OCI-LY1 (cell line): ENCODE measurements at regions not wholly inside any gene's neighbourhood (a gene's known extent, or its start where the extent isn't known, plus 50 kb on each side); places are given as distances from the start of the nearest gene placed in this dataset.

Source experiments
- H2AFZ ChIP-seq: fragments of 200-600 bp; sonication (generic), shearing (Covaris generic); 2 replicates; pipeline ENCODE4 v1.6.0; 2014; ENCODE audit warnings: antibody characterized with exemption, mild to moderate bottlenecking, low read length
- H3F3A ChIP-seq: fragments of 200-600 bp; sonication (generic), shearing (Covaris generic); 2 replicates; pipeline ENCODE4 v1.6.0; 2014; ENCODE audit warnings: mild to moderate bottlenecking, antibody characterized with exemption, low read length, moderate library complexity; ENCODE audit not compliant: insufficient read depth
- H3K27ac ChIP-seq: fragments of 200-600 bp; sonication (generic); 2 replicates; pipeline ENCODE4 v1.5.1; 2014; ENCODE audit warnings: low read length, mixed run types, mild to moderate bottlenecking, low read depth; ENCODE audit not compliant: poor library complexity, severe bottlenecking
- H3K27me3 ChIP-seq: fragments of 200-600 bp; sonication (generic); 2 replicates; pipeline ENCODE4 v1.6.0; 2014; ENCODE audit warnings: antibody characterized with exemption, mild to moderate bottlenecking, low read length, moderate library complexity; ENCODE audit not compliant: insufficient read depth
- H3K36me3 ChIP-seq: fragments of 200-600 bp; sonication (generic); 2 replicates; pipeline ENCODE4 v1.6.1; 2014; ENCODE audit warnings: mild to moderate bottlenecking, antibody characterized with exemption, low read length, moderate library complexity, mixed read lengths; ENCODE audit not compliant: insufficient read depth
- H3K4me1 ChIP-seq: fragments of 200-600 bp; sonication (generic); 2 replicates; pipeline ENCODE4 v1.5.1; 2014; ENCODE audit warnings: mild to moderate bottlenecking, low read length, moderate library complexity; ENCODE audit not compliant: insufficient read depth, severe bottlenecking
- H3K4me2 ChIP-seq: fragments of 200-600 bp; sonication (generic), shearing (Covaris generic); 2 replicates; pipeline ENCODE4 v1.6.1; 2014; ENCODE audit warnings: low read length
- H3K4me3 ChIP-seq: fragments of 200-600 bp; sonication (generic); 2 replicates; pipeline ENCODE4 v1.5.1; 2014; ENCODE audit warnings: low read length, low read depth, mild to moderate bottlenecking, mixed read lengths; ENCODE audit not compliant: poor library complexity, severe bottlenecking
- H3K79me2 ChIP-seq: fragments of 200-600 bp; shearing (Covaris generic); 2 replicates; pipeline ENCODE4 v1.6.1; 2016; ENCODE audit warnings: mixed run types, low read length, mixed read lengths; ENCODE audit not compliant: insufficient read depth
- H3K9ac ChIP-seq: fragments of 200-600 bp; sonication (generic), shearing (Covaris generic); 2 replicates; pipeline ENCODE4 v1.6.1; 2014; ENCODE audit warnings: mild to moderate bottlenecking, low read length, mixed read lengths
- H3K9me2 ChIP-seq: fragments of 200-600 bp; sonication (generic), shearing (Covaris generic); 2 replicates; pipeline ENCODE4 v1.6.1; 2014; ENCODE audit warnings: low read depth, mild to moderate bottlenecking, low read length, mixed read lengths
- H3K9me3 ChIP-seq: fragments of 200-600 bp; shearing (Covaris generic); 2 replicates; pipeline ENCODE4 v1.6.1; 2014; ENCODE audit warnings: low read length, mixed read lengths
- H4K20me1 ChIP-seq: fragments of 200-600 bp; sonication (generic), shearing (Covaris generic); 2 replicates; pipeline ENCODE4 v1.6.0; 2016; ENCODE audit warnings: mild to moderate bottlenecking, low read length; ENCODE audit not compliant: insufficient read depth
- EZH2 ChIP-seq: fragments of 200-600 bp; sonication (generic), shearing (Covaris generic); IDR thresholded peaks from 2 replicates; pipeline ENCODE4 v1.8.0; 2017; ENCODE audit warnings: borderline replicate concordance, mixed run types, mild to moderate bottlenecking, antibody characterized with exemption, low read length, moderate library complexity, mixed read lengths
- TF ChIP-seq, protein P1 (sequence below): fragments of 200-600 bp; sonication (generic), shearing (Covaris generic); IDR thresholded peaks from 2 replicates; pipeline ENCODE4 v1.5.1; 2017; ENCODE audit warnings: mild to moderate bottlenecking, antibody characterized with exemption, low read length, moderate library complexity, mixed read lengths

DNA sequence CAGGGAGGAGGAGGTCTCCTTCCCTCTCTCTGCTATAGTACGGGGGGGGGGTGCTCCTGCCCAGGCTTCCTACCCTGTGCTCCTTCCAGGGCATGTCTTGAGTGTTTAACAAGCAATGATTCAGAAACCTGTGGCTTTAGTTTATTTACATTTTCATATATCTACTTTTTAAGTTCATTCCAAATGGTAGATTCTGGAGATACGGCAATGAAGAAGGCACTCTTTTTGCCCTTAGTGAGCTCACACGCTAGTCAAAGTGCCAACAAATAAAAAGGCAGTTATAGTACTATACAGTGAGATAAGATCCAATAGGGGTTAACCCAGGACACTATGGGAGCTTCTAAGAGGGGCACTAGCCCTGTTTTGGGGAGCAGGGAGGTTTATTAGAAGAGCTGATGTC is 169.3 kb upstream of the CACNA1E start:
- no peak overlapping the region for H2AFZ ChIP-seq
- no peak overlapping the region for H3K27ac ChIP-seq
- no peaks in the 10 kb centered on the region for H3K4me1 ChIP-seq
- H4K20me1 ChIP-seq, result no peaks in the 10 kb centered on the region
- no peaks in the 10 kb centered on the region for H3F3A ChIP-seq
- no peak for TF ChIP-seq EZH2
- TF ChIP-seq, protein P1, sequence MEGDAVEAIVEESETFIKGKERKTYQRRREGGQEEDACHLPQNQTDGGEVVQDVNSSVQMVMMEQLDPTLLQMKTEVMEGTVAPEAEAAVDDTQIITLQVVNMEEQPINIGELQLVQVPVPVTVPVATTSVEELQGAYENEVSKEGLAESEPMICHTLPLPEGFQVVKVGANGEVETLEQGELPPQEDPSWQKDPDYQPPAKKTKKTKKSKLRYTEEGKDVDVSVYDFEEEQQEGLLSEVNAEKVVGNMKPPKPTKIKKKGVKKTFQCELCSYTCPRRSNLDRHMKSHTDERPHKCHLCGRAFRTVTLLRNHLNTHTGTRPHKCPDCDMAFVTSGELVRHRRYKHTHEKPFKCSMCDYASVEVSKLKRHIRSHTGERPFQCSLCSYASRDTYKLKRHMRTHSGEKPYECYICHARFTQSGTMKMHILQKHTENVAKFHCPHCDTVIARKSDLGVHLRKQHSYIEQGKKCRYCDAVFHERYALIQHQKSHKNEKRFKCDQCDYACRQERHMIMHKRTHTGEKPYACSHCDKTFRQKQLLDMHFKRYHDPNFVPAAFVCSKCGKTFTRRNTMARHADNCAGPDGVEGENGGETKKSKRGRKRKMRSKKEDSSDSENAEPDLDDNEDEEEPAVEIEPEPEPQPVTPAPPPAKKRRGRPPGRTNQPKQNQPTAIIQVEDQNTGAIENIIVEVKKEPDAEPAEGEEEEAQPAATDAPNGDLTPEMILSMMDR, result no peak
- H3K4me2 ChIP-seq, result no peak overlapping the region
- no peak overlapping the region for H3K9ac ChIP-seq
- no peak overlapping the region for H3K4me3 ChIP-seq
- no peaks in the 10 kb centered on the region for H3K9me3 ChIP-seq
- no peaks in the 10 kb centered on the region for H3K27me3 ChIP-seq
- H3K36me3 ChIP-seq, result no peaks in the 10 kb centered on the region
- H3K79me2 ChIP-seq, result no peaks in the 10 kb centered on the region
- no peaks in the 10 kb centered on the region for H3K9me2 ChIP-seq

GRCh38 chr1:181314959-181315358 is 168.4 kb upstream of the CACNA1E start:
- TF ChIP-seq, protein P1, result no peak
- Histone ChIP-seq H3K27me3 (no peaks in the 10 kb centered on the region), H3K4me2 (no peak overlapping the region)

DNA sequence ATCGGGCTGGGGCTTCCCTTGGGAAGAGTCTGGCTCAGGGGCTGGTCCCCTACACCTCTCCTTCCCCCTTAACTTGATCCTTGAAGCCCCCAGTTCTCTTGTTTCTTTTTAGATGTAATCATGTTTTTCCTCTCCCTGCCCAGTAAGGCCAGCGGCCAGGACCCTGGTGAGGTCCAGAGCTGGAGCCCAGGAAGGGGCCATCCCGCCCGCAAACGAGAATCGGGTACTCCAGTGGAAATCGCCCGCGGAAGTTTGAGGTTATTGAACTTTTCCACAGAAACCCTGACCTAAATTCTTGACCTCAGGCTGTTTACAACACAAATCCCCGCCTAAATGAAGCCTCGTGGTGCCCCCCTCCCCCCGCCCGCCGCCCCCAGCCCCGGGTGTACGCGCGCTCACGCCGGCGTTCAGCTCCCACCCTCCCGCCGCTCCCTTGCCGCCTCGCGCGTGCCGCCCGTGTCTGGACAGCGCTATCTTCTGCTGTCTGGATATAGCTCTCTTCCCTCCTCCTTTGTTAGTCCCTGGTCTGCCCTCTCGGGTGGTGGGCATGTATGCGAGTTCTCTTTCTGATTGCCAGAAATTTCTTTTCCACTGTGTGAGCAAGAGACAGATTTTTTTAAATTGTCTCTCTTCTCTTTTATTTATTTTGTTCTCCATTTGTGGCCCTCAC is 165.9 kb upstream of the CACNA1E start:
- Histone ChIP-seq H3K4me2 (no peak overlapping the region), H3K36me3 (no peaks in the 10 kb centered on the region), H3K9ac (no peak overlapping the region), H2AFZ (no peak overlapping the region), H3K27ac (no peak overlapping the region), H3K4me1 (no peaks in the 10 kb centered on the region), H4K20me1 (no peaks in the 10 kb centered on the region), H3K9me2 (no peaks in the 10 kb centered on the region), H3K4me3 (no peak overlapping the region), H3K9me3 (no peaks in the 10 kb centered on the region), H3K79me2 (no peaks in the 10 kb centered on the region), H3F3A (no peaks in the 10 kb centered on the region), H3K27me3 (no peaks in the 10 kb centered on the region)
- TF ChIP-seq, protein P1, result no peak
- no peak for TF ChIP-seq EZH2

More at GRCh38 chr1:181314959-181315358, 168.4 kb upstream of the CACNA1E start:
- Histone ChIP-seq H3K9me2 (no peaks in the 10 kb centered on the region), H3K79me2 (no peaks in the 10 kb centered on the region), H3K4me3 (no peak overlapping the region), H3F3A (no peaks in the 10 kb centered on the region), H3K9ac (no peak overlapping the region), H3K4me1 (no peaks in the 10 kb centered on the region), H4K20me1 (no peaks in the 10 kb centered on the region), H2AFZ (no peak overlapping the region), H3K36me3 (no peaks in the 10 kb centered on the region), H3K27ac (no peak overlapping the region), H3K9me3 (no peaks in the 10 kb centered on the region)
